ENCODE measurements at regions not wholly inside any gene's neighbourhood (a gene's known extent, or its start where the extent isn't known, plus 50 kb on each side); places are given as distances from the start of the nearest gene placed in this dataset.

- TF ChIP-seq CTCF (IDR thresholded peaks at IDR 0.05): no peak
- TF ChIP-seq POLR2A (IDR thresholded peaks at IDR 0.05): no peak
Observed at GRCh38 chr18:27608174-27608573, 423.1 kb upstream of the CHST9 start.
